GM10266 (cell line): ENCODE measurements at regions not wholly inside any gene's neighbourhood (a gene's known extent, or its start where the extent isn't known, plus 50 kb on each side); places are given as distances from the start of the nearest gene placed in this dataset.

Experiments
- DNase-seq: peaks from one replicate; pipeline ENCODE4 v3.0.0; 2012; ENCODE audit errors: extremely low spot score
- CTCF ChIP-seq: IDR thresholded peaks from 2 replicates; pipeline ENCODE4 v1.5.1; 2012; ENCODE audit warnings: mild to moderate bottlenecking, low read depth; ENCODE audit not compliant: control insufficient read depth, insufficient read depth; ENCODE audit errors: missing control alignments

- no peak for TF ChIP-seq CTCF
- no peak for DNase-seq
Observed at GRCh38 chr1:58305622-58306021, 240.9 kb downstream of the OMA1 start.

- DNase-seq = no peak
- no peak for TF ChIP-seq CTCF
Observed at GRCh38 chr1:58304346-58304975, 242.1 kb downstream of the OMA1 start.

DNA sequence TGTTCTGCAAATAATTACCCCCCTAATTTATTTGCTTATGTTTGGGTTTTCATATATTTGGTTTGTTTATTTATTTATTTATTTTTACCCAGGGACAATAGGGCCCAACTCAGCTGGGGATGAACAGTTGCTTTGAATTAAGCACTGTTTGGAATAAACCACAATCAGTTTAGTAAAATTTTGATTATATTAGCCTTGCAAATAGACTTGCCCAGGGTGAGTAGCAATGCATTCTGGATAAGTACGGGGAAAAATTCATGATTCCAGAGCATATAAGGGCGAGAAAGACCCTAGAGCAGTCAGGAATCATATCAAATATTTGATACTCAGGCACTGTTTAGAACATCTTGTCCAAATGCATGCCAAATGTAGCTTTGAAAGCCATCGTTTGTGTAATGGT is 242.7 kb downstream of the OMA1 start:
- no peak for DNase-seq
- TF ChIP-seq CTCF = no peak

- no peak for DNase-seq
- TF ChIP-seq CTCF = no peak
Observed at GRCh38 chr1:58293388-58293787, 253.1 kb downstream of the OMA1 start.

GRCh38 chr1:58290685-58291372 is 255.7 kb downstream of the OMA1 start:
- DNase-seq = no peak
- TF ChIP-seq CTCF = no peak

GRCh38 chr1:58288624-58289142 is 257.8 kb downstream of the OMA1 start:
- no peak for TF ChIP-seq CTCF
- no peak for DNase-seq
